PC-3 (cell line): ENCODE measurements at regions not wholly inside any gene's neighbourhood (a gene's known extent, or its start where the extent isn't known, plus 50 kb on each side); places are given as distances from the start of the nearest gene placed in this dataset.
A peak's percentile ranks its signal among the peaks of the same experiment; 100 is the strongest.

Source experiments
- ATAC-seq: fragments of 200-7000 bp; cut with Tn5 transposase; 2 replicates; pipeline ENCODE4 v1.9.1; 2020; ENCODE audit warnings: mild to moderate bottlenecking, moderate library complexity
- BruUV-seq: library from RNA; stranded (reverse); fragments of 400-500 nt; replicated peaks from 2 replicates; lab custom pipeline; 2021; lab: Mats Ljungman, UMichigan
- CTCF ChIA-PET: fragments of 300-600 bp; sonication (Branson Sonifier 250); formaldehyde crosslinking; loops from one replicate; lab custom pipeline; 2022; ENCODE audit warnings: antibody characterized with exemption; lab: Charles Lee
- POLR2A ChIA-PET: fragments of 300-600 bp; sonication (Branson Sonifier 250); formaldehyde crosslinking; loops from one replicate; lab custom pipeline; 2022; ENCODE audit warnings: antibody characterized with exemption; ENCODE audit not compliant: unreplicated experiment; lab: Charles Lee
- DNase-seq: peaks from one replicate; pipeline ENCODE4 v3.0.0-alpha.2; 2015
- H2AFZ ChIP-seq: fragments of 300-600 bp; sonication (generic); 2 replicates; pipeline ENCODE4 v1.6.0; 2016; ENCODE audit warnings: antibody characterized with exemption, low read length
- H3F3A ChIP-seq: fragments of 300-600 bp; sonication (generic); one replicate; pipeline ENCODE4 v1.6.0; 2017; ENCODE audit warnings: antibody characterized with exemption, low read length, control low read depth, mild to moderate bottlenecking; ENCODE audit not compliant: unreplicated experiment
- H3K27ac ChIP-seq: fragments of 300-600 bp; sonication (generic); 2 replicates; pipeline ENCODE4 v1.5.1; 2016; ENCODE audit warnings: mild to moderate bottlenecking, low read length
- H3K27me3 ChIP-seq: fragments of 300-600 bp; sonication (generic); 2 replicates; pipeline ENCODE4 v1.6.1; 2016; ENCODE audit warnings: low read length, mixed read lengths
- H3K36me3 ChIP-seq: fragments of 300-600 bp; sonication (generic); 2 replicates; pipeline ENCODE4 v1.6.1; 2016; ENCODE audit warnings: low read depth, mixed run types, low read length, mixed read lengths
- H3K4me1 ChIP-seq: fragments of 300-600 bp; sonication (generic); 2 replicates; pipeline ENCODE4 v1.5.1; 2016; ENCODE audit warnings: low read length; ENCODE audit not compliant: insufficient read depth
- H3K4me2 ChIP-seq: fragments of 300-600 bp; sonication (generic); 2 replicates; pipeline ENCODE4 v1.6.0; 2016; ENCODE audit warnings: low read length
- H3K4me3 ChIP-seq: fragments of 300-600 bp; sonication (generic); 2 replicates; pipeline ENCODE4 v1.5.1; 2016; ENCODE audit warnings: mild to moderate bottlenecking, low read length, mixed read lengths
- H3K79me2 ChIP-seq: fragments of 300-600 bp; sonication (generic); 2 replicates; pipeline ENCODE4 v1.6.1; 2017; ENCODE audit warnings: low read length, mixed read lengths
- H3K9ac ChIP-seq: fragments of 300-600 bp; sonication (generic); 2 replicates; pipeline ENCODE4 v1.6.0; 2016; ENCODE audit warnings: mild to moderate bottlenecking, low read length
- H3K9me2 ChIP-seq: fragments of 300-600 bp; sonication (generic); replicated peaks from 2 replicates; pipeline ENCODE4 v1.6.1; 2016; ENCODE audit warnings: mixed run types, low read length, mixed read lengths
- H3K9me3 ChIP-seq: fragments of 300-600 bp; sonication (generic); 2 replicates; pipeline ENCODE4 v1.6.1; 2016; ENCODE audit warnings: low read length, mixed read lengths
- H4K20me1 ChIP-seq: fragments of 300-600 bp; sonication (generic); 2 replicates; pipeline ENCODE4 v1.6.1; 2016; ENCODE audit warnings: low read length, mixed read lengths
- CTCF ChIP-seq: fragments of 300-600 bp; sonication (generic); conservative IDR thresholded peaks from 2 replicates; pipeline ENCODE4 v1.5.1; 2017; ENCODE audit warnings: antibody characterized with exemption, low read depth, mild to moderate bottlenecking, low read length
- EZH2 ChIP-seq: fragments of 300-600 bp; sonication (generic); IDR thresholded peaks from one replicate; pipeline ENCODE4 v1.6.1; 2017; ENCODE audit warnings: antibody characterized with exemption, mild to moderate bottlenecking, low read length; ENCODE audit not compliant: unreplicated experiment
- EZH2phosphoT487 ChIP-seq: fragments of 300-600 bp; sonication (generic); IDR thresholded peaks from 2 replicates; pipeline ENCODE4 v1.6.1; 2018; ENCODE audit warnings: mild to moderate bottlenecking, antibody characterized with exemption, low read length, borderline replicate concordance
- intact Hi-C: fragments of 100-400 bp; cut with micrococcal nuclease; formaldehyde crosslinking; loops from 2 replicates; pipeline ENCODE4 v1.9.0; 2023

GRCh38 chr6:78615430-78615904 is 251.9 kb upstream of the IRAK1BP1 start:
- Histone ChIP-seq H3K4me3 (no peak overlapping the region), H3K4me2 (no peak overlapping the region), H3K9me3 (no peaks in the 10 kb centered on the region), H3K27me3 (no peaks in the 10 kb centered on the region), H2AFZ (no peak overlapping the region), H3K36me3 (no peaks in the 10 kb centered on the region), H3F3A (no peaks in the 10 kb centered on the region), H3K27ac (no peak overlapping the region), H3K9ac (no peak overlapping the region), H3K79me2 (no peaks in the 10 kb centered on the region), H3K9me2 (no peaks in the 10 kb centered on the region), H4K20me1 (no peaks in the 10 kb centered on the region), H3K4me1 (no peaks in the 10 kb centered on the region)
- intact Hi-C loops: no loop called here
- BruUV-seq: no TSS peak
- peak; percentile 39 for DNase-seq
- POLR2A ChIA-PET: no interaction called here
- TF ChIP-seq EZH2phosphoT487 (no peak), CTCF (no peak), EZH2 (no peak)
- ATAC-seq: no peak; the same call in 1 of the 2 replicates
- CTCF ChIA-PET: no interaction called here

- ATAC-seq: no peak
- H3F3A ChIP-seq: no peaks in the 10 kb centered on the region
- H3K4me2 ChIP-seq: no peak overlapping the region
- no peaks in the 10 kb centered on the region for H3K4me1 ChIP-seq
- H2AFZ ChIP-seq: no peak overlapping the region
- no peaks in the 10 kb centered on the region for H3K9me2 ChIP-seq
- H3K36me3 ChIP-seq: no peaks in the 10 kb centered on the region
- ChIA-PET POLR2A (no interaction called here), CTCF (no interaction called here)
- no peak for DNase-seq
- no peak overlapping the region for H3K9ac ChIP-seq
- H3K27ac ChIP-seq: no peak overlapping the region
- intact Hi-C loops: no loop called here
- H3K4me3 ChIP-seq: no peak overlapping the region
- no peaks in the 10 kb centered on the region for H3K79me2 ChIP-seq
- H3K9me3 ChIP-seq: no peaks in the 10 kb centered on the region
- H4K20me1 ChIP-seq: no peaks in the 10 kb centered on the region
- no peaks in the 10 kb centered on the region for H3K27me3 ChIP-seq
- BruUV-seq: no TSS peak
- TF ChIP-seq CTCF (no peak), EZH2 (no peak), EZH2phosphoT487 (no peak)
Measured at GRCh38 chr6:78618970-78619369, 248.4 kb upstream of the IRAK1BP1 start.

- ChIA-PET CTCF (no interaction called here), POLR2A (no interaction called here)
- Histone ChIP-seq H3K9me2 (no peaks in the 10 kb centered on the region), H3K9me3 (no peaks in the 10 kb centered on the region), H3K27ac (no peak overlapping the region), H3K36me3 (no peaks in the 10 kb centered on the region), H3K79me2 (no peaks in the 10 kb centered on the region), H3F3A (no peaks in the 10 kb centered on the region), H3K4me1 (no peaks in the 10 kb centered on the region), H4K20me1 (no peaks in the 10 kb centered on the region), H3K27me3 (no peaks in the 10 kb centered on the region), H3K4me3 (no peak overlapping the region), H2AFZ (no peak overlapping the region), H3K9ac (no peak overlapping the region), H3K4me2 (no peak overlapping the region)
- intact Hi-C loops: no loop called here
- no TSS peak for BruUV-seq
- TF ChIP-seq EZH2phosphoT487 (no peak), EZH2 (no peak), CTCF (no peak)
- ATAC-seq (no peak), DNase-seq (peak; percentile 2)
Measured at GRCh38 chr6:78623554-78623953, 243.8 kb upstream of the IRAK1BP1 start.
